ENCODE measurements at regions not wholly inside any gene's neighbourhood (a gene's known extent, or its start where the extent isn't known, plus 50 kb on each side); places are given as distances from the start of the nearest gene placed in this dataset.

DNA sequence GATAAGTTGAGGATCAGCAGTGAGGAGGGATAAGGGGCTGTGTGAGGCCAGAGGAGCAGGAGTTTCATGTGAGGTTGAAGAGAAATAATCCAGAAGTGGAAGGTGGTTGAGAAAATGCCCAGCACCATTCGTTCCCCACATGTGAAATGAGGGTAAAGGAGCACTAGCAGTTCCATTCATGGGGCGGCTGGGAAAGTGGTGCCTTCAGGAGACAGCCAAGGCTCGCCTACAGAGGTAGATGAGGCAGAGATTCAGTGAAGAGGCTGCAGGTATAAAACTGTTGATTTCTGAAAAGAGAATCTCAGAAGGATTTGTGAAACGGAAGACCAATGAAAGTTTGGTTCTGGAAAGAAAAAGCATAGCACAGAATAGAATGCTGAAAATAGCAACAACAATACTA is 272.6 kb downstream of the MSX2 start:
- intact Hi-C loops (cut with DNase I; ENCODE audit: low total_unique reads) = loop anchor here (2.0 kb wide), 1 partner anchor 72 kb away; no protein-coding TSS in a partner anchor
- Histone ChIP-seq H3K27me3 (no peaks in the 10 kb centered on the region), H3K36me3 (no peaks in the 10 kb centered on the region), H3K4me3 (no peak overlapping the region), H3K9me3 (peaks cover 0 to 13% of the 10 kb centered on the region in 2 donors), H3K4me1 (no peaks in the 10 kb centered on the region), H3K27ac (no peak overlapping the region)
- DNase-seq (ENCODE audit: low spot score in 2 of 2) = no peak
- TF ChIP-seq POLR2A (IDR thresholded peaks at IDR 0.05) (no peak), POLR2AphosphoS5 (IDR thresholded peaks at IDR 0.05) (no peak)
- TF ChIP-seq, protein P1, sequence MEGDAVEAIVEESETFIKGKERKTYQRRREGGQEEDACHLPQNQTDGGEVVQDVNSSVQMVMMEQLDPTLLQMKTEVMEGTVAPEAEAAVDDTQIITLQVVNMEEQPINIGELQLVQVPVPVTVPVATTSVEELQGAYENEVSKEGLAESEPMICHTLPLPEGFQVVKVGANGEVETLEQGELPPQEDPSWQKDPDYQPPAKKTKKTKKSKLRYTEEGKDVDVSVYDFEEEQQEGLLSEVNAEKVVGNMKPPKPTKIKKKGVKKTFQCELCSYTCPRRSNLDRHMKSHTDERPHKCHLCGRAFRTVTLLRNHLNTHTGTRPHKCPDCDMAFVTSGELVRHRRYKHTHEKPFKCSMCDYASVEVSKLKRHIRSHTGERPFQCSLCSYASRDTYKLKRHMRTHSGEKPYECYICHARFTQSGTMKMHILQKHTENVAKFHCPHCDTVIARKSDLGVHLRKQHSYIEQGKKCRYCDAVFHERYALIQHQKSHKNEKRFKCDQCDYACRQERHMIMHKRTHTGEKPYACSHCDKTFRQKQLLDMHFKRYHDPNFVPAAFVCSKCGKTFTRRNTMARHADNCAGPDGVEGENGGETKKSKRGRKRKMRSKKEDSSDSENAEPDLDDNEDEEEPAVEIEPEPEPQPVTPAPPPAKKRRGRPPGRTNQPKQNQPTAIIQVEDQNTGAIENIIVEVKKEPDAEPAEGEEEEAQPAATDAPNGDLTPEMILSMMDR (IDR thresholded peaks at IDR 0.05) = no peak

DNA sequence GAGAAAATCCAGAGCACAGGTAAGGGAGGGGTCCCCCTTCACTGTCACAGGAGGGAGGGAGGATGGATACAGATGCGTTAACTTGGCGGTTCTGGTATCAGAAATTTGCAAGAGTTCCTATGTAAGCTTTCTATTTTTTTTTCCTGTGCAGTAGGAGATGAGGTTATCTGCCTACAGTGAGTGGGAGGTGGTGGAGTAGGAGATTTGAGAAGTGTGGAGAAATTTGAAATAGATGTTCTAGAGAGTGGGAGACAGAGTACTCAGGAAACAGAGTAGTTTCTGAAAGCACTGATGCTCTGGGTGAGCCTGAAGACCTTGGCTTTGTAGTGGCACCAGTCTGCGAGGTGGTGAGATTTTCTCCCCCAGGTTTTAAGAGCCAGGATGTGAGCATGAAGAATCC is 271.4 kb downstream of the MSX2 start:
- H3K27ac ChIP-seq = no peak overlapping the region
- TF ChIP-seq, protein P1 (IDR thresholded peaks at IDR 0.05) = no peak
- no peaks in the 10 kb centered on the region for H3K27me3 ChIP-seq
- no peak for DNase-seq (ENCODE audit: low spot score in 2 of 2)
- no peaks in the 10 kb centered on the region for H3K36me3 ChIP-seq
- H3K9me3 ChIP-seq = peaks cover 0 to 13% of the 10 kb centered on the region in 2 donors
- intact Hi-C loops (cut with DNase I; ENCODE audit: low total_unique reads) = loop anchor here (2.0 kb wide), 1 partner anchor 73 kb away; no protein-coding TSS in a partner anchor
- H3K4me3 ChIP-seq = no peak overlapping the region
- no peaks in the 10 kb centered on the region for H3K4me1 ChIP-seq

DNA sequence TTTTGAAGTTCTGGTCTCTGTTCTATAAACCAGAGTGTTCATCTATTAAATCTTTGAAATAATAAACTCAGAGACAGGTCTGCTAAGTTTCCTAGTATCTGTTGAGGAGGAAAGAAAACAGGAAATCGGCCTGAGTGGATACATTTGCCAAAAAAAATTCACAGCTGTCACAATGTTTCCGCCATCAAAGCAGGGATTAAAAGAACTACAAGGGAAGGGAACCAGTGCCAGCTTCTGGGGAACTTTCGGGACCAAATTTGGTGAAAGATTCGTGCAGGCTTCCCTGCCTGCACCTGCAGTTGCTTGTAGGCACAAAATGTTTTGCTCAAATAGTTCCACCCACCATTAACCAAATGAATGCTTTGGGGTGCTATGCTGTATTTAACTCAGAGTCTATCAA is 267.5 kb downstream of the MSX2 start:
- Histone ChIP-seq H3K4me1 (no peaks in the 10 kb centered on the region), H3K27ac (no peak overlapping the region), H3K36me3 (no peaks in the 10 kb centered on the region), H3K27me3 (no peaks in the 10 kb centered on the region), H3K9me3 (no peaks in the 10 kb centered on the region), H3K4me3 (no peak overlapping the region)
- no peak for TF ChIP-seq POLR2AphosphoS5 (IDR thresholded peaks at IDR 0.05)
- TF ChIP-seq POLR2A (IDR thresholded peaks at IDR 0.05) = no peak
- intact Hi-C loops (cut with DNase I; ENCODE audit: low total_unique reads) = no loop called here
- DNase-seq (ENCODE audit: low spot score in 2 of 2) = no peak

DNA sequence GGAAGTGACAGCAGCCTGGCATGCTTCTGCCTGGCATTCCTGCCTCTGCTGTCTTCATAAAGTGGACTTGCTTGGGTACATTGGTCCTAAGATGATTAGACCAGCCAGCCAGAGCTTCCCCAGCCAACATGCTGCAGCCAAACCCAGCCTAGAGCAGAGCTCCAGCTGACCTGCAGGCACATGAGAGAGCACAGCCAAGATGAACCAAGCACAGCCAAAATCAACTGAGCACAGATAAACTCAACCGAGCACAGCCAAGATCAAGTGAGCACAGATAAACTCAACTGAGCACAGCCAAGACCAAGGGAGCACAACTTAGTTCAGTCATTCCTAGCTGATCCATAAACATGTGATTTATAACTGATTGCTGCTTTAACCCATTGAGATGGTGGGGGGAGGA is 266.5 kb downstream of the MSX2 start:
- no peak for DNase-seq (ENCODE audit: low spot score in 2 of 2)
- Histone ChIP-seq H3K27me3 (no peaks in the 10 kb centered on the region), H3K27ac (no peak overlapping the region), H3K4me1 (no peaks in the 10 kb centered on the region), H3K9me3 (no peaks in the 10 kb centered on the region), H3K4me3 (no peak overlapping the region), H3K36me3 (no peaks in the 10 kb centered on the region)
- intact Hi-C loops (cut with DNase I; ENCODE audit: low total_unique reads) = no loop called here
- no peak for TF ChIP-seq POLR2A (IDR thresholded peaks at IDR 0.05)
- TF ChIP-seq, protein P1 (IDR thresholded peaks at IDR 0.05) = no peak
- TF ChIP-seq POLR2AphosphoS5 (IDR thresholded peaks at IDR 0.05) = no peak

DNA sequence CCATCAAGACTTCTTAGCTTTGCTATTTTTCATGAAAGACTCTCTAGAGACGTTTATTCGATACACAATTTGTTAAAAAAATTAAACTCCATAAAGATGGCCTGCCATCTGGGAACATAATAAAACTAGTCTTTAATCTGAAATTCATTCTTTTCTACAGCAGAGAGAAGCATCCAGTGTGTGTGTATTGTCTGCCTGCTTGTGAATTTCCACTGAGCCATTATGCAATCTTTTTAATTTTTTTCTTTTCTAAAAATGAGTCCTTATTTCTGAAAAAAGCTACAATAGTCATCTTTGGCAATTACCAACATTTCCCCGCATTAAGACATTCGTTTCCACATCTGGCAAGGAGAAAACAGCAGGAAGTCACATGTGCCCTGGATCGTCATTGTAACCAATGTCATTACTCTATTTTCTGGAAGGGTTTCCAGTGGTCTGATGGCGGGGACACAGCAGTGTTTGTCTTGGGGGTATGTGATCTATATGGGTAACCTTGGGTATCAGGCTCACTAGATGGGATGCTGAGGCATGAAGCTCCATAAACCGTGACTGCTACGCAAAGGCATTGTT is 263.1 kb downstream of the MSX2 start:
- intact Hi-C loops (cut with DNase I; ENCODE audit: low total_unique reads) = no loop called here
- TF ChIP-seq, protein P1 (IDR thresholded peaks at IDR 0.05) = no peak
- TF ChIP-seq POLR2AphosphoS5 (IDR thresholded peaks at IDR 0.05) = peak in 1 of 3 donors; percentile 46
- Histone ChIP-seq H3K4me1 (no peaks in the 10 kb centered on the region), H3K9me3 (no peaks in the 10 kb centered on the region), H3K4me3 (no peak overlapping the region), H3K27ac (peak overlapping the region in 1 of 2 donors; percentile 3), H3K36me3 (no peaks in the 10 kb centered on the region), H3K27me3 (no peaks in the 10 kb centered on the region)
- no peak for DNase-seq (ENCODE audit: low spot score in 2 of 2)

DNA sequence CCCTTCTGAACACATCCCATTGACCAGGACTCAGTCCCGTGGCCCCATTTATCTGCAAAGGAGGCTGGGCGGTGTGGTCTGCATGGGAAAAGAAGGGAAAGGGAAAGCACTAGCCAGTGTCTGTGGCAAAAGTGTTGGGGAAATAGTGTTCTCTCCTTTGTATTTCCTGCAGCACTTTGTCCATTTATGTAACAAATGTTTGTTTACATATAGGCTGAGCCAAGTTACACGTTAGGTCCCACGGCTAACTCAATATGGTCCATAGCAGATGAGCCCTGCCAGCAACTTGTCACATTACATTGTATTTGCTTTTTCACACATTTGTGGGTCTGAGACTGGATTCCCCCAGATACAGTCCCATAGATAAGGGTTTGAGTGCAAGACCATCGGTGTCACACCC is 260.5 kb downstream of the MSX2 start:
- TF ChIP-seq POLR2A (IDR thresholded peaks at IDR 0.05) = no peak
- TF ChIP-seq, protein P1 (IDR thresholded peaks at IDR 0.05) = no peak
- TF ChIP-seq POLR2AphosphoS5 (IDR thresholded peaks at IDR 0.05) = no peak
- no peak for DNase-seq (ENCODE audit: low spot score in 2 of 2)
- Histone ChIP-seq H3K9me3 (no peaks in the 10 kb centered on the region), H3K4me3 (no peak overlapping the region), H3K27me3 (no peaks in the 10 kb centered on the region), H3K36me3 (no peaks in the 10 kb centered on the region), H3K4me1 (no peaks in the 10 kb centered on the region), H3K27ac (no peak overlapping the region)
- intact Hi-C loops (cut with DNase I; ENCODE audit: low total_unique reads) = no loop called here

Measured in breast epithelium (tissue), 4 donors.